ENCODE measurements at regions not wholly inside any gene's neighbourhood (a gene's known extent, or its start where the extent isn't known, plus 50 kb on each side); places are given as distances from the start of the nearest gene placed in this dataset.

DNA sequence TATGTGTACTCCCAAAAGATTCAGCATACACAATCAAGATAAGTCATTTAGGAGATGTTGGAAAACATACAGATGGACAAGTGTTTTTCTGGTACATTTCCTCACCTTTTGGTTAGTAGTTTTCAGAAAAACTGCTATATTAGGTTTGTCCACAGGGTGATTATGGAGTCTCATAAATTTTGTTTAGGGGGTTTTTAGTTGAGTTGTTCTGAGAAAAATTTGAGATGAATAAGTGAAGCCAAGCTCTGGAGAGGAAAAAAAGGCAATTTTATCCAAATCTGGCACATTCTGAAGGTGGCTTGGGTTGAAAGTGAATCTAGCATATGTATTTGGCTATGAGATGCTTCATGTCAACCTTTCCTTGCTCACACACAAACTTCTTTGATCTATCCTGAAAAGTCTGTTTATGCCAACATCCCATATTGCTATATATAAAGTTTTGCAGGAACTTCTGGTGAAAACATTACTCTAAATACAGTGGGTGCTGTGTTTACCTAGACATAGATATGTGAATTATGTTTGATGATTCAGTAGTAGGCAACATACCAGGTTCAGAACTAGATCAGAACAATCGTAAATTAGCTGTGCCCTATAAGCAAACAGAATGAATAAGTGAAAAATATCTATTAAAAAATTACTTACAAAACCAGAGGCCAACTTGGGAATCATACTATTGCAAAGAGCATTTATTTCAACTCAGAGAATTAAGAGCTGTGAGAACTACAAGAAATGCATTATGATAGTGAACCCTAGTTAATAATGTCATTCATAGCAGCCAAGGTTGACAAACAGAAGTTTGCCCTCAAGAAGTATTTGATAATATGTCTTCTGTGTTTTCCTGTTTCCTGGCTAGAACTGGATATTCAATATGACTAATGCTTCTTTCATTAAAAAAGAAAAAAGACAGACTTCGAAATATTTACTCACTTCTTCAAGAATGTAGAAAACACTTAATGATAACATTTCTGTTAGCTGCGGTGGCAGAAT is 552.0 kb downstream of the IRS1 start:
- no peak overlapping the region for H3K4me3 ChIP-seq (ENCODE audit: low read depth, low read length)
- no peak for DNase-seq (ENCODE audit: low read depth)
- TF ChIP-seq, protein P1, sequence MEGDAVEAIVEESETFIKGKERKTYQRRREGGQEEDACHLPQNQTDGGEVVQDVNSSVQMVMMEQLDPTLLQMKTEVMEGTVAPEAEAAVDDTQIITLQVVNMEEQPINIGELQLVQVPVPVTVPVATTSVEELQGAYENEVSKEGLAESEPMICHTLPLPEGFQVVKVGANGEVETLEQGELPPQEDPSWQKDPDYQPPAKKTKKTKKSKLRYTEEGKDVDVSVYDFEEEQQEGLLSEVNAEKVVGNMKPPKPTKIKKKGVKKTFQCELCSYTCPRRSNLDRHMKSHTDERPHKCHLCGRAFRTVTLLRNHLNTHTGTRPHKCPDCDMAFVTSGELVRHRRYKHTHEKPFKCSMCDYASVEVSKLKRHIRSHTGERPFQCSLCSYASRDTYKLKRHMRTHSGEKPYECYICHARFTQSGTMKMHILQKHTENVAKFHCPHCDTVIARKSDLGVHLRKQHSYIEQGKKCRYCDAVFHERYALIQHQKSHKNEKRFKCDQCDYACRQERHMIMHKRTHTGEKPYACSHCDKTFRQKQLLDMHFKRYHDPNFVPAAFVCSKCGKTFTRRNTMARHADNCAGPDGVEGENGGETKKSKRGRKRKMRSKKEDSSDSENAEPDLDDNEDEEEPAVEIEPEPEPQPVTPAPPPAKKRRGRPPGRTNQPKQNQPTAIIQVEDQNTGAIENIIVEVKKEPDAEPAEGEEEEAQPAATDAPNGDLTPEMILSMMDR (IDR thresholded peaks at IDR 0.05; ENCODE audit: control insufficient read depth, extremely low read depth, insufficient read depth): no peak

GRCh38 chr2:226234187-226234586 is 565.4 kb downstream of the IRS1 start:
- DNase-seq (ENCODE audit: low read depth): no peak
- no peak overlapping the region for H3K4me3 ChIP-seq (ENCODE audit: low read depth, low read length)
- TF ChIP-seq, protein P1 (IDR thresholded peaks at IDR 0.05; ENCODE audit: control insufficient read depth, extremely low read depth, insufficient read depth): no peak

DNA sequence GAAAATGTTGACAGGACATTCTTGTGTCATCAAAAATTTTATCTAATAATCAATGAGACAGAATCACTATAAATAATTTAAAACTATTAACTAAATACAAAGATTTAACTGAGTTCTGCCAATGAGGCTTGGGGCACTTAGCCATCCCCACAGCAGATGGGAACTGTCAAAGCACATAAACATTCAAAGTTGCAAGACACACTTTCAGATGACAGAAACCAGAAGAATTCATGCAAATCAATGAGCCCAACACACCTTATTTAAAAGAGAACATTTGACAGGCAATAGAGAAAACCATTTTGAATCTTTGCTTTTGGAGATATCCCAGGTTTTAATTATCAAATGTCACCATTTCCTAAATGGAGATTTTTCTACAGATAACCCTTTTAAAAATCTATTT is 566.2 kb downstream of the IRS1 start:
- DNase-seq (ENCODE audit: low read depth): no peak
- TF ChIP-seq, protein P1 (IDR thresholded peaks at IDR 0.05; ENCODE audit: control insufficient read depth, extremely low read depth, insufficient read depth): no peak

DNA sequence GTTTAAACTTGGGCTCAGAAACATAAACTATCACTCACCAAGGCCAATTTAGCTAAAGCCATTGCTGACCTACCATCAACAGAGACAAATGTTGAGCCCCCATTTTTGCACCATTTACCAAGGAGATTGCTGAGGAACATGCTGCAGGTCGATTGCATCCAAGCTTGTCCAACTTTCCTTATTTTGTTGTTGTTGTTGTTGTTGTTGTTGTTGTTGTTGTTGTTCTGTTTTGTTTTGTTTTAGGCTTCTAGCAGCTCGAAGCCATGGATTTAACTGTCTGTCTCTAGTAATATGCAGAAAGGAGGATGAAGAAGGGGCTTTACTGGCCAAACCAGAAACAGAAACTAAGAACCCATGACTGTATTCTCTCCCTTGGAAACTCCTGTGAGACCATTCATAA is 571.5 kb downstream of the IRS1 start:
- no peak overlapping the region for H3K4me3 ChIP-seq (ENCODE audit: low read depth, low read length)
- no peak for DNase-seq (ENCODE audit: low read depth)
- TF ChIP-seq, protein P1 (IDR thresholded peaks at IDR 0.05; ENCODE audit: control insufficient read depth, extremely low read depth, insufficient read depth): no peak

More for the DNA sequence above, 566.2 kb downstream of the IRS1 start:
- no peak overlapping the region for H3K4me3 ChIP-seq (ENCODE audit: low read depth, low read length)

DNA sequence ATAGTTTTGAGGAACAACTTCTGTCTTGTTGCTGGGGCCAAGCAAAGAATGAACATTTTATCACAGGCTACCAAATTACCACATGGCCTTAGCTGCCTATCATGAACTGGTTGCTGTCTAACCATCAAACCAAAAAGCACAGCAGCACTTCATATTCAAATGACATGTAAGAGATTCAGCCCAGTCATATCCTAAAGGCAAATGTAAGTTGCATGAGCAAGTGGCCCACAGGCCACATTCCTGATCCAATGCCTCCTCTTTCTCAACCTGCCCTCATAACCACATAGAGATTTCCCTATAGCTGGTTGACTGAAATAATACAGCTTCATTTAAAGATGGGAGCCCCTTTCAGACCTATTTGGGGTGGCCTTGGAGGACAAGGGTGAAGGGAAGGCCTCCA is 572.3 kb downstream of the IRS1 start:
- TF ChIP-seq, protein P1 (IDR thresholded peaks at IDR 0.05; ENCODE audit: control insufficient read depth, extremely low read depth, insufficient read depth): no peak
- H3K4me3 ChIP-seq (ENCODE audit: low read depth, low read length): no peak overlapping the region
- DNase-seq (ENCODE audit: low read depth): no peak

DNA sequence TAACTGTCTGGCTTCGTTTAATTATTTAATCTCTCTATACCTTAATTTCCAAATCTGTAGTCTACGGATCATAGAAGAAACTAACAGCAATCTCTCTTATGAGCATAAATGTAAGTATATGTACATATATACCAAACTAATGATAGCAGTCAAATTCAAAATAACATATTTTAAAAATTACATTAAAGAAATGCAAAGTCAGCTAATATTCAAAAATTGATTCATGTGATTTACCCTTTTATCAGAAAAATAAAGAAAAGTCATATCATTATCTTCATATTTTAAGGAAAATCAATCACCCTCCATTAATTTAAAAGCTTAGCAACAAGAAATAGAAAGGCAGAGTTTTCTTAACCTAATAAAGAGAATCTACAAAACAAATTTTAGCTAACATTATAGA is 575.9 kb downstream of the IRS1 start:
- TF ChIP-seq, protein P1 (IDR thresholded peaks at IDR 0.05; ENCODE audit: control insufficient read depth, extremely low read depth, insufficient read depth): no peak
- no peak for DNase-seq (ENCODE audit: low read depth)

More for the DNA sequence above, 575.9 kb downstream of the IRS1 start:
- no peak overlapping the region for H3K4me3 ChIP-seq (ENCODE audit: low read depth, low read length)

Data from LNCaP clone FGC (cell line).